K562 (cell line): ENCODE measurements at regions not wholly inside any gene's neighbourhood (a gene's known extent, or its start where the extent isn't known, plus 50 kb on each side); places are given as distances from the start of the nearest gene placed in this dataset.
A peak's percentile ranks its signal among the peaks of the same experiment; 100 is the strongest.

ENCODE experiments used
- ATAC-seq: fragments of 200-7000 bp; cut with Tn5 transposase; 3 replicates; pipeline ENCODE4 v1.9.1; 2020; ENCODE audit warnings: moderate library complexity
- BruUV-seq: library from RNA; stranded (reverse); fragments of 400-500 nt; replicated peaks from 2 replicates; lab custom pipeline; 2021; lab: Mats Ljungman, UMichigan
- CTCF ChIA-PET: fragments of 300-600 bp; formaldehyde crosslinking; extraction: SDS; loops from one replicate; lab custom pipeline; 2021; ENCODE audit warnings: low intra/inter-chr PET ratio; lab: Yijun Ruan, JAX
- POLR2A ChIA-PET: fragments of 300-600, 350-650 bp; sonication (Branson Sonifier 250); formaldehyde crosslinking; extraction: SDS; loops from one replicate; lab custom pipeline; 2021; ENCODE audit warnings: antibody characterized with exemption, inconsistent platforms; lab: Yijun Ruan, JAX
- DNase-seq, 4 experiments: peaks; one replicate each; pipeline versions ENCODE4 v3.0.0 to v3.0.0-alpha.2; 2011 to 2018; ENCODE audit warnings: low spot score in 3 of 4, mixed read lengths in 3 of 4; ENCODE audit errors: extremely low read depth in 1 of 4
- FAIRE-seq: peaks from 2 replicates; lab custom pipeline; 2011; peaks lifted over from hg19 to GRCh38; lab: Jason Lieb, UNC
- H2AFZ ChIP-seq: 2 replicates; pipeline ENCODE4 v1.6.0; 2011; ENCODE audit warnings: low read depth, low read length, control low read depth, inconsistent platforms
- H3K27ac ChIP-seq: fragments of 200-600 bp; 3 replicates; pipeline ENCODE4 v1.8.0; 2011; ENCODE audit warnings: low read depth, mild to moderate bottlenecking, control low read depth, inconsistent platforms, low read length, moderate library complexity, mixed read lengths; ENCODE audit errors: extremely low read depth
- H3K27me3 ChIP-seq, 2 experiments: fragments of 300-600 bp in 1 of 2; 2 replicates in 1 of 2; 3 replicates in 1 of 2; pipeline versions ENCODE4 v1.6.0 to v1.8.0; 2011; ENCODE audit warnings: inconsistent platforms in 2 of 2, low read length in 2 of 2, mild to moderate bottlenecking in 1 of 2, mixed read lengths in 1 of 2, moderate library complexity in 1 of 2; ENCODE audit not compliant: control insufficient read depth in 2 of 2, insufficient read depth in 2 of 2
- H3K36me3 ChIP-seq: fragments of 300-600 bp; 3 replicates; pipeline ENCODE4 v1.8.0; 2011; ENCODE audit warnings: mild to moderate bottlenecking, low read length, inconsistent platforms; ENCODE audit not compliant: control insufficient read depth, insufficient read depth
- H3K4me1 ChIP-seq, 2 experiments: fragments of 200-600 bp in 1 of 2; replicated peaks in 1 of 2; 2 replicates in 1 of 2; 3 replicates in 1 of 2; pipeline versions ENCODE4 v1.5.1 to v1.8.0; 2011; ENCODE audit warnings: inconsistent platforms in 2 of 2, low read length in 2 of 2, mild to moderate bottlenecking in 1 of 2, mixed read lengths in 1 of 2, moderate library complexity in 1 of 2; ENCODE audit not compliant: control insufficient read depth in 2 of 2, insufficient read depth in 2 of 2
- H3K4me2 ChIP-seq: 2 replicates; pipeline ENCODE4 v1.6.1; 2011; ENCODE audit warnings: low read length, control low read depth, inconsistent platforms, mixed read lengths; ENCODE audit not compliant: insufficient read depth
- H3K4me3 ChIP-seq: fragments of 200-600 bp; sonication (generic), shearing (Covaris generic); 2 replicates; pipeline ENCODE4 v1.5.1; 2016; ENCODE audit warnings: control low read depth, inconsistent platforms
- H3K79me2 ChIP-seq: fragments of 200-600 bp; 3 replicates; pipeline ENCODE4 v1.8.0; 2011; ENCODE audit warnings: low read length, inconsistent platforms; ENCODE audit not compliant: control insufficient read depth, insufficient read depth
- H3K9ac ChIP-seq, 2 experiments: 2 replicates each; pipeline versions ENCODE4 v1.6.0 to v1.6.1; 2011; ENCODE audit warnings: low read depth in 2 of 2, low read length in 2 of 2, control low read depth in 1 of 2, inconsistent platforms in 1 of 2, mild to moderate bottlenecking in 1 of 2, mixed read lengths in 1 of 2; ENCODE audit not compliant: insufficient read depth in 1 of 2
- H3K9me1 ChIP-seq: one replicate; pipeline ENCODE4 v1.6.0; 2011; ENCODE audit warnings: inconsistent platforms, mild to moderate bottlenecking, low read length, moderate library complexity; ENCODE audit not compliant: control insufficient read depth, insufficient read depth
- H3K9me3 ChIP-seq: replicated peaks from 2 replicates; pipeline ENCODE4 v1.5.1; 2011; ENCODE audit warnings: low read depth, low read length, inconsistent platforms; ENCODE audit not compliant: control insufficient read depth, insufficient read depth
- H4K20me1 ChIP-seq: replicated peaks from 2 replicates; pipeline ENCODE4 v1.6.1; 2011; ENCODE audit warnings: low read length, inconsistent platforms, mixed read lengths; ENCODE audit not compliant: control insufficient read depth, insufficient read depth
- C11orf30 ChIP-seq: fragments of 450-650 bp; IDR thresholded peaks from 2 replicates; pipeline ENCODE4 v1.6.1; 2016; ENCODE audit warnings: low read depth, mild to moderate bottlenecking
- HDAC3 ChIP-seq: fragments of 450-650 bp; IDR thresholded peaks from 2 replicates; pipeline ENCODE4 v1.6.1; 2018; ENCODE audit warnings: borderline replicate concordance, mild to moderate bottlenecking, moderate library complexity; ENCODE audit not compliant: partially characterized antibody
- JUND ChIP-seq, 2 experiments: IDR thresholded peaks; 2 replicates in 1 of 2; 3 replicates in 1 of 2; pipeline ENCODE4 v1.6.1; 2011; ENCODE audit warnings: borderline replicate concordance in 2 of 2, low read depth in 2 of 2, low read length in 2 of 2, improper control_type of control experiment in 1 of 2, missing biosample characterization in 1 of 2, missing genetic modification characterization in 1 of 2, missing genetic modification reagents in 1 of 2
- MAFG ChIP-seq: fragments of 450-650 bp; conservative IDR thresholded peaks from 2 replicates; pipeline ENCODE4 v1.6.1; 2016; ENCODE audit warnings: missing genetic modification characterization, missing compliant biosample characterization
- MAFK ChIP-seq: IDR thresholded peaks from 2 replicates; pipeline ENCODE4 v1.6.1; 2011; ENCODE audit warnings: low read length, improper control_type of control experiment
- MAZ ChIP-seq, 2 experiments: fragments of 450-650 bp in 1 of 2; sonication (generic) in 1 of 2; formaldehyde crosslinking; IDR thresholded peaks in 1 of 2; conservative IDR thresholded peaks in 1 of 2; 2 replicates each; pipeline versions ENCODE4 v1.4.0 to v1.5.0; 2020; ENCODE audit warnings: mild to moderate bottlenecking in 1 of 2, missing genetic modification reagents in 1 of 2
- NFXL1 ChIP-seq: fragments of 450-650 bp; formaldehyde crosslinking; IDR thresholded peaks from 2 replicates; pipeline ENCODE4 v1.4.0; 2021; ENCODE audit warnings: mild to moderate bottlenecking
- RBM14 ChIP-seq: fragments of 200-400 bp; formaldehyde crosslinking; IDR thresholded peaks from 2 replicates; pipeline ENCODE4 v1.6.1; 2018; ENCODE audit warnings: low read depth, mild to moderate bottlenecking, low read length, moderate library complexity, borderline replicate concordance; ENCODE audit not compliant: insufficient read depth
- RBM34 ChIP-seq: fragments of 200-400 bp; formaldehyde crosslinking; IDR thresholded peaks from 2 replicates; pipeline ENCODE4 v1.6.1; 2018; ENCODE audit warnings: low read length, borderline replicate concordance; ENCODE audit not compliant: insufficient read depth
- SAFB2 ChIP-seq: fragments of 200-400 bp; formaldehyde crosslinking; IDR thresholded peaks from 2 replicates; pipeline ENCODE4 v1.6.1; 2018; ENCODE audit warnings: borderline replicate concordance, low read length, low read depth, moderate library complexity; ENCODE audit not compliant: severe bottlenecking
- TAF7 ChIP-seq: fragments of 450-650 bp; IDR thresholded peaks from 2 replicates; pipeline ENCODE4 v1.6.1; 2016; ENCODE audit warnings: missing genetic modification characterization, missing compliant biosample characterization
- ZNF263 ChIP-seq: sonication (generic); formaldehyde crosslinking; IDR thresholded peaks from 2 replicates; pipeline ENCODE4 v1.8.0; 2022; ENCODE audit warnings: mild to moderate bottlenecking, missing genetic modification reagents, borderline replicate concordance
- ZNF316 ChIP-seq: fragments of 450-650 bp; IDR thresholded peaks from 2 replicates; pipeline ENCODE4 v1.6.1; 2016
- ZNF507 ChIP-seq: conservative IDR thresholded peaks from 2 replicates; pipeline ENCODE4 v1.6.1; 2017; ENCODE audit warnings: missing genetic modification characterization, missing compliant biosample characterization
- ZNF583 ChIP-seq: fragments of 250-450 bp; sonication (Bioruptor Pico); IDR thresholded peaks from 2 replicates; pipeline ENCODE4 v1.4.0; 2020
- ZNF695 ChIP-seq: fragments of 450-650 bp; formaldehyde crosslinking; IDR thresholded peaks from 2 replicates; pipeline ENCODE4 v1.4.0; 2020; ENCODE audit warnings: mild to moderate bottlenecking, moderate library complexity
- ZSCAN29 ChIP-seq: fragments of 450-650 bp; IDR thresholded peaks from 2 replicates; pipeline ENCODE4 v1.6.1; 2017
- WGBS: fragments of 100-300 bp; shearing (Covaris generic); methylation state at CpG from one replicate; pipeline ENCODE4 v1.1.6; 2016; ENCODE audit warnings: low coverage, mixed read lengths; ENCODE audit not compliant: insufficient coverage; ENCODE audit errors: missing lambda C conversion rate; 5-methylcytosine and 5-hydroxymethylcytosine counted together
- in situ Hi-C: fragments of 300-500 bp; cut with MboI; formaldehyde crosslinking; loops from 4 replicates; pipeline ENCODE4 v1.15.0; 2018; ENCODE audit warnings: inconsistent platforms, mixed read lengths
- intact Hi-C: fragments of 100-400 bp; cut with micrococcal nuclease; formaldehyde crosslinking; loops from 2 replicates; pipeline ENCODE4 v1.14.2; 2022
- TF ChIP-seq, protein P1 (sequence below): fragments of 250-450 bp; sonication (Bioruptor Pico); IDR thresholded peaks from 2 replicates; pipeline ENCODE4 v1.5.0; 2021
- TF ChIP-seq, protein P2 (sequence below): fragments of 450-650 bp; IDR thresholded peaks from 2 replicates; pipeline ENCODE4 v1.7.0; 2016; ENCODE audit warnings: borderline replicate concordance
- TF ChIP-seq, protein P3 (sequence below): fragments of 250-450 bp; sonication (Bioruptor Pico); IDR thresholded peaks from 2 replicates; pipeline ENCODE4 v1.8.0; 2022; ENCODE audit warnings: inconsistent platforms

DNA sequence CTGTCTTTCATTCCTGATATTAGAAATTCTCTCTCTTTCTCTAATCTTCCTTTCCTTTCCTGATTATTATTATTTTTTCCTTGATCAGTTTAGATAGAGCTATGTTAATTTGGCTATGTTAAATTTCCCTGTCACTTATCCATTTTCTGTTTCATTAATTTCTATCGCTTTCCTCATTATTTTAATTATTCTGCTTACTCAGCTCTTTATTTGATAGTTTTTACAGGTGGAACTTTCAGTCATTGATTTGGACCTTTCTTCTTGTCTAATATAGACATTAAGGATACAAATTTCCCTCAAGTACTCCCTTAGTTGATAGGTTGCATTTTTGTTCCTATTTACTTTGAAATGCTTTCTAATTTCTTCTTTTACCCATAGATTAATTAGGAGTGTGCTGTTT is 442.3 kb downstream of the CDH26 start:
- ATAC-seq (no peak), DNase-seq (no peak), FAIRE-seq (no peak)
- Histone ChIP-seq H3K27me3 (no peaks in the 10 kb centered on the region), H3K4me3 (no peak overlapping the region), H4K20me1 (no peaks in the 10 kb centered on the region), H3K4me2 (no peak overlapping the region), H3K79me2 (no peaks in the 10 kb centered on the region), H2AFZ (no peak overlapping the region), H3K36me3 (no peaks in the 10 kb centered on the region), H3K4me1 (no peaks in the 10 kb centered on the region), H3K27ac (no peak overlapping the region), H3K9me3 (no peaks in the 10 kb centered on the region), H3K9ac (no peak overlapping the region), H3K9me1 (no peaks in the 10 kb centered on the region)
- no TSS peak for BruUV-seq
- intact Hi-C loops, result no loop called here
- 0% methylated on average over 1 of the region's 1 CpG for WGBS
- ChIA-PET CTCF (no interaction called here), POLR2A (no interaction called here)
- in situ Hi-C loops, result no loop called here
- TF ChIP-seq, protein P1, sequence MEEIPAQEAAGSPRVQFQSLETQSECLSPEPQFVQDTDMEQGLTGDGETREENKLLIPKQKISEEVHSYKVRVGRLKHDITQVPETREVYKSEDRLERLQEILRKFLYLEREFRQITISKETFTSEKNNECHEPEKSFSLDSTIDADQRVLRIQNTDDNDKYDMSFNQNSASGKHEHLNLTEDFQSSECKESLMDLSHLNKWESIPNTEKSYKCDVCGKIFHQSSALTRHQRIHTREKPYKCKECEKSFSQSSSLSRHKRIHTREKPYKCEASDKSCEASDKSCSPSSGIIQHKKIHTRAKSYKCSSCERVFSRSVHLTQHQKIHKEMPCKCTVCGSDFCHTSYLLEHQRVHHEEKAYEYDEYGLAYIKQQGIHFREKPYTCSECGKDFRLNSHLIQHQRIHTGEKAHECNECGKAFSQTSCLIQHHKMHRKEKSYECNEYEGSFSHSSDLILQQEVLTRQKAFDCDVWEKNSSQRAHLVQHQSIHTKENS (CRISPR knock-in tag), result no peak
- TF ChIP-seq, protein P2, sequence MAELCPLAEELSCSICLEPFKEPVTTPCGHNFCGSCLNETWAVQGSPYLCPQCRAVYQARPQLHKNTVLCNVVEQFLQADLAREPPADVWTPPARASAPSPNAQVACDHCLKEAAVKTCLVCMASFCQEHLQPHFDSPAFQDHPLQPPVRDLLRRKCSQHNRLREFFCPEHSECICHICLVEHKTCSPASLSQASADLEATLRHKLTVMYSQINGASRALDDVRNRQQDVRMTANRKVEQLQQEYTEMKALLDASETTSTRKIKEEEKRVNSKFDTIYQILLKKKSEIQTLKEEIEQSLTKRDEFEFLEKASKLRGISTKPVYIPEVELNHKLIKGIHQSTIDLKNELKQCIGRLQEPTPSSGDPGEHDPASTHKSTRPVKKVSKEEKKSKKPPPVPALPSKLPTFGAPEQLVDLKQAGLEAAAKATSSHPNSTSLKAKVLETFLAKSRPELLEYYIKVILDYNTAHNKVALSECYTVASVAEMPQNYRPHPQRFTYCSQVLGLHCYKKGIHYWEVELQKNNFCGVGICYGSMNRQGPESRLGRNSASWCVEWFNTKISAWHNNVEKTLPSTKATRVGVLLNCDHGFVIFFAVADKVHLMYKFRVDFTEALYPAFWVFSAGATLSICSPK, result no peak
- TF ChIP-seq TAF7 (tag) (no peak), SAFB2 (no peak), ZNF695 (CRISPR knock-in tag) (no peak), MAFK (peak; percentile 79), HDAC3 (no peak), NFXL1 (no peak), RBM34 (no peak), JUND (IDR thresholded peaks at IDR 0.05; ENCODE audit: borderline replicate concordance, low read depth, low read length) (no peak), JUND (tag; IDR thresholded peaks at IDR 0.05; ENCODE audit: borderline replicate concordance, low read depth, low read length) (no peak), RBM14 (no peak), C11orf30 (peak; percentile 77), ZNF583 (no peak), MAZ (CRISPR knock-in tag; conservative IDR thresholded peaks at IDR 0.05 in 1 of 2, IDR thresholded peaks at IDR 0.05 in 1 of 2) (no peak), MAFG (tag) (peak; percentile 79), ZSCAN29 (no peak), ZNF507 (tag) (no peak), ZNF316 (peak; percentile 90), ZNF263 (CRISPR knock-in tag) (no peak)
- TF ChIP-seq, protein P3, sequence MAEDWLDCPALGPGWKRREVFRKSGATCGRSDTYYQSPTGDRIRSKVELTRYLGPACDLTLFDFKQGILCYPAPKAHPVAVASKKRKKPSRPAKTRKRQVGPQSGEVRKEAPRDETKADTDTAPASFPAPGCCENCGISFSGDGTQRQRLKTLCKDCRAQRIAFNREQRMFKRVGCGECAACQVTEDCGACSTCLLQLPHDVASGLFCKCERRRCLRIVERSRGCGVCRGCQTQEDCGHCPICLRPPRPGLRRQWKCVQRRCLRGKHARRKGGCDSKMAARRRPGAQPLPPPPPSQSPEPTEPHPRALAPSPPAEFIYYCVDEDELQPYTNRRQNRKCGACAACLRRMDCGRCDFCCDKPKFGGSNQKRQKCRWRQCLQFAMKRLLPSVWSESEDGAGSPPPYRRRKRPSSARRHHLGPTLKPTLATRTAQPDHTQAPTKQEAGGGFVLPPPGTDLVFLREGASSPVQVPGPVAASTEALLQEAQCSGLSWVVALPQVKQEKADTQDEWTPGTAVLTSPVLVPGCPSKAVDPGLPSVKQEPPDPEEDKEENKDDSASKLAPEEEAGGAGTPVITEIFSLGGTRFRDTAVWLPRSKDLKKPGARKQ (CRISPR knock-in tag), result no peak
